Germinal center (tissue), 1 donor: ENCODE measurements at regions not wholly inside any gene's neighbourhood (a gene's known extent, or its start where the extent isn't known, plus 50 kb on each side); places are given as distances from the start of the nearest gene placed in this dataset.
"Not testable (repeated sequence)": the region's sequence is repeated elsewhere in the genome, so short reads cannot be mapped to it uniquely, and the experiment has no call there.

Experiments used
- DNase-seq: peaks from one replicate; pipeline ENCODE4 v3.0.0; 2012; ENCODE audit warnings: mixed read lengths, low spot score

DNA sequence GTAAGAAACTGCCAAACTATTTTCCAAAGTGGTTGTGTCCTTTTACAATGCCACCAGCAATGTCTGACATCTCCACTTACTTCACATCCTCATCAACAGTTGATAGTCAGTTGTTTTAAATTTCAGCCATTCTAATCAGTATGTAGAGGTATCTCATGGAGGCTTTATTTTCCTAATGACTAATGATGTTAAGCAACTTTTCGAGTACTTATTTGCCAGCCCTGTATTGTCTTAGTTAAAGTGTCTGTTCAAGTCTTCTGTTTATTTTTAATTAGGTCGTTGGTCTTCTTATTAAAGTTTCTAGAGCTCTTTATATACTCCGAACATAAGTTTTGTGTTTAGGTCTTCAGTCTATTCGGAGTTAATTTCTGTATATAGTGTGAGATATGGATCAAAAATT, 54.9 kb upstream of the NBPF12 start:
- not testable (repeated sequence) for DNase-seq

DNA sequence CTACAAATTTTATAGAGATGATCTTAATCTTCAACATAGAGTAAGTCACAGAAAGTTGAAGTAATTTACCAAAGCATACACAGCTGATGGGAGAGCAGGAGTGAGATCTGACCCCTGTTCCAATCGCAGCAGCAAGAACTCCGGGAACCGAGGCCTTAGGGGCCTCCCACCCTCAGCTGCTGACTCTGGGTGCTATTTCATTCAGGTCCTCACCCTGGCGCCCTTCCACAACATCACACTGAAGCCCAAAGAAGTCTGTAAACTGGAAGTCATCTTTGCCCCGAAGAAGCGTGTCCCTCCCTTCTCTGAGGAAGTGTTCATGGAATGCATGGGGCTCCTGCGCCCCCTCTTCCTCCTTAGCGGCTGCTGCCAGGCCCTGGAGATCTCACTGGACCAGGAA, 57.0 kb upstream of the NBPF12 start:
- DNase-seq = not testable (repeated sequence)

DNA sequence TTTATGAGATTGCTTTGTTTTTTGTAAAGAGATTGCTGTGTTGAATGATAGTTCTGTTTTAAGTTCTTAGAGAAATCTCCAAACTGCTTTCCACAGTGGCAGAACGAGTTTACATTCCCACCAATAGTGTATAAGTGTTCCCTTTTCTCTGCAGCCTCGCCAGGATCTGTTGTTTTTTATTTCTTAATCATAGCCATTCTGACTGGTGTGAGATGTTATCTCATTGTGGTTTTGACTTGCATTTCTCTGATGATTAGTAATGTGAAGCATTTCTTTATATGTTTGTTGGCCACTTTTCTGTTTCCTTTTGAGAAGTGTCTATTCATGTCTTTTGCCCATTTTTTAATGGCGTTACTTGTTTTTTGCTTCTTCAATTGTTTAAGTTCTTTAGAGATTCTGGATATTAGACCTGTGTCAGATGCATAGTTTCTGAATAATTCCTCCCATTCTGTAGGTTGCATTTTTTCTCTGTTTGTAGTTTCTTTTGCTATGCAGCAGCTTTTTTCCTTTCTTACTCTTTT, 74.3 kb upstream of the NBPF12 start:
- DNase-seq = not testable (repeated sequence)

DNA sequence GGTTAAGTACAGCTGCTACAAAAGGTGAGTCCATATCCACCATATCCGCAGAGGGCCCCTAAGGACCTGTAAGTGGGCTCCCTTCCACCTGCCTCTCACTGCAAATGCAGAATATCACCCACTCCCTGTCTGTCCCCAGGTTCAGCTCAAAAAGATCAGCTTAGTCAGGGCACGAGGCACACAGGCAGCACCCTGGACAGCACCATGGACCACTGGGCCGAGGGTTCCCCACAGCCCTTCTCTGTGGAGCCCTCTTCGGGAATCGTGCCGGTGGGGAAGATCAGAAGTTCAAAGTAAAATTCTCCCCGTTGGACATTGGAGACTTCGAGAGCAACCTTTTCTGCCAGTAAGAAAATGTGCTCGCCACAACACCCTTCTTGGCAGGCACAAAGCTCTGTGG, 85.0 kb upstream of the NBPF12 start:
- not testable (repeated sequence) for DNase-seq

DNA sequence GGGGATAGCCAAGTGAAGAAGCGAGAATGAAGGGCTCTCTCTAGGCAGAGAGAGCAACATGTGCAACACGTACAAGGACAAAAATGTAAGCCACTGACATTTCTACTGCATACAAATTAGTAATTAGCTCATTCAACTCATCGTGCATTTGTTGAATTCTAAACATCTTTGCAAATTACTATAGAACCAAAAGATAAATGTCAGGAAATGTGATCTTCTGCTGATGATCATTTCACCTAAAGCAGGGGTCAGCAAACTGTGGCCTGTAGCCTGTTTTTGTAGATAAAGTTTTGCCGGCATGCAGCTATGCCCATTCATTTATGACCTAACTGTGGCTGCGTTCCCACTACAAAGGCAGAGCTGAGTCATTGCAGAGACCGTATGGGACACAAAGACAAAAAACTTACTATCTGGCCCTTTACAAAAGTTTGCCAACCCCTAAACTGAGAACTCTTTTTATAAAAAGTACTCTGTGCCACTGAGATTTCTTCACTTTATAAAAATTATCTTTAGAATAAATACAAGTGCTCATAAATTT, 87.7 kb upstream of the NBPF12 start:
- DNase-seq = not testable (repeated sequence)

DNA sequence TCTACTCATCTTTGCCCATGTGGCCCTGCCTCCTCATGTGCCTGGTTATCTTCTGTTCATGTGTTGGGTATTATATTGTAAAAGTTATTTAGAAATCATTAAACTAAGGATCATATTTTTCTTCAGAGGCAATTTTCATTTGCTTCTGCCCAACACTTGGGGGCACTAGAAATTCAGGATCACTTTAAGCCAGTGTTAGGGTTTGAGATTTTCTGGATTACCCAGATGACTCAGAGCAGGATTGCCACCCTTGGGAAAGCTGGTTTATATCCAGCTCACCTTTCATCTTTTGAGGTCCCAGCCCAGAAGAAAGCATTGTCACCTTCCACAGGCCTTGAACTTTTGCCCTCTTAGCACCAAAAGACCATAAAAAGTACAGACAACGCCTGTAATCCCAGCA, 99.4 kb upstream of the NBPF12 start:
- not testable (repeated sequence) for DNase-seq

DNA sequence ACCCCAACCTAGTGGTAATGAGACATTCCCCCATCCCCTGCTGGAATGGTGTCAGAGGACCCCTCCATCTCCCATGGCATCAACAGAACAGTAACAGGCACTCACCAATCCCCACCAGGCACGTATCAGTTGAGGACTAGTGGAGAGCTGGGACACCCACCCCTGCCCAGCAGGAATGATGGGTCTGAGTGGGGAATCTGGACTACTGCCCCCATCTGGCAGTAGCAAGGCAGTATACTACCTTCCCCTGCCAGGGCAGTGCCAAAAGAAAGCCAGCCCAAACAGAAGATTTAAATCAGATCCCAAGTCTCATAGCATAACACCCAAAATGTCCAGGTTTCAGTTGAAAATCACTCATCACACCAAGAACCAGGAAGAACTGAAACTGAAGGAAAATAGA, 111.2 kb upstream of the NBPF12 start:
- not testable (repeated sequence) for DNase-seq

DNA sequence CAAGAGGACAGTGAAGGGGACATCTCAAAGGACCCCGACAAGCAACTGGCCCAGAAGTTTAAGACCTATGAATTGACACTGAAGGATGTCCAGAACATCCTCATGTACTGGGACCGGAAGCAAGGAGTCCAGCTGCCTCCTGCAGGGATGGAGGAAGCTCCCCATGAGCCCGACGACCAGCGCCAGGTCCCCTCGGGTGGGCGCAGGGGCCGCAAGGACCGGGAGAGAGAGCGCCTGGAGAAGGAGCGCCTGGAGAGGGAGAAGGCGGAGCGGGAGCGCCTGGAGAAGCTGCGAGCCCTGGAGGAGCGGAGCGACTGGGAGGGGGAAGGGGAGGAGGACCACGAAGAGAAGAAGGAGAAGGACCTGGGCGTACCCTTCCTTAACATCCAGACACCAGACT, 143.9 kb upstream of the NBPF12 start:
- DNase-seq = not testable (repeated sequence)

DNA sequence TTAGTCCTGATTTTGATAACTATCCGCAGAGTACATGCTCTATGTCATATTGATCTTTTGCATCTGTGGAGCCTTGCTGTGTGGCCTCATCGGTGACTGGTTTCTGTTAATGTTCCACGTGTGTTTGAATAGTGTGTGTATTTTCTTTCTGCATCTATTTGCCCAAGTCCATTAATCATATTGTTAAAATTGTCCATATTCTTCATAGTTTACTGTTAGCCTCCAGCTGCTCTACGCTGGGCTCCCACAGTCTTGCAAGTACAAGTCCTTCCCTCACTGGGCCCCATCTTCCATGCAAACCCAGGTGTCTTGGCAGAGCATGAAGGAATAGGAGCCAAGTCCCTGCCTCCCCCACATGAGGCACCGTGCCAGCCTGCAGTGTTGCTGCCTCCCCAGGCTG, 145.4 kb upstream of the NBPF12 start:
- not testable (repeated sequence) for DNase-seq

DNA sequence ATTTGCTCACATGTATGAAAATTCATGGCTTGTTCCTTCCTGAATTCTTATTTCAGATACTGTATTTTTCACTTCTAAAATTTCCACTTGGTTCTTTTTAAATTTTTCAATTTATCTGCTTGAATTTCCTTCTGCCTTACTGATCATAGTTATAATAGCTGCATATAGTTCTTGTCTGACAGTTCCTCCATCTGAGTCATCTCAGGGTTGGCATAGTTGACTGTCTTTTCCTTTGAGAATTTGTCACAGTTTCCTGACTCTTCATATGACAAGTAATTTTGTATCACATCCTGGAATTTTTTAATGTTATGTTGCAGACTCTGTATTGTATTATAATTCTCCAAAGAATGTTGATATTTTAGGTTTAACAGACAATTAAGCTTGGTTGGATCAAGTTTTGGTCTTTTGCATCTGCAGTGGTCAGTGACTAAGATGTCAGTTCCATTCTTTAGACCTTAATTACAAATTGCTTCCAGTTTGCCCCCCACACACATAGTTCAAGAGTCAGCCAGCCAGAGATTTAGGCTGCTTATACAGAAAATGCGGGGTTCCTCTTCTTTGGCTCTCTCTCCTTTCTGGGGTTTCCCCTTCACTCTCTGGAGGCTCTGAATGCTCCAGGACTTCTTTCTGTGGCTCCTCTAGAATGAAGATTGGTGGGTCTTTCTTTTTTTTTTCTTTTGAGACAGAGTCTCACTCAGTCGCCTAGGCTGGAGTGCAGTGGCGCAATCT, 153.7 kb upstream of the NBPF12 start:
- not testable (repeated sequence) for DNase-seq

DNA sequence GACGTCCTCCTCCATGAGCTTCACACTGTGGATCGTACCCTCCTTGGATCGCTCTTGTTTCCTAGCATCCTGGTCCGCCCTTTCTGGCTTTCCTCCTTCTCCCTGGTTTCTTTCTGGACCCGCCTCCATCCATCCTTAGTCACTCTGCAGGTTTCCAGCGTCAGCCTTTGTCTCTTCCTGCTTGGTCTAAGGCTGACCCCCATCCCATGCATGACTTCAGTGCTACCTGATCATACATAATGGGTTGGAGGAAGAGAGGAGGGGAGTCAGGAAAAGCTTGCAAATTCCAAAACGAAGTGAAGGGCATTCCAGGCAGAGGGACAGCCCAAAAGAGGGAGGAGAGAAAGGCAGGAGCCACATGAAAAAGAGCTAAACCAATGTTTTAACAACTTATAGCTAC, 156.9 kb upstream of the NBPF12 start:
- not testable (repeated sequence) for DNase-seq

DNA sequence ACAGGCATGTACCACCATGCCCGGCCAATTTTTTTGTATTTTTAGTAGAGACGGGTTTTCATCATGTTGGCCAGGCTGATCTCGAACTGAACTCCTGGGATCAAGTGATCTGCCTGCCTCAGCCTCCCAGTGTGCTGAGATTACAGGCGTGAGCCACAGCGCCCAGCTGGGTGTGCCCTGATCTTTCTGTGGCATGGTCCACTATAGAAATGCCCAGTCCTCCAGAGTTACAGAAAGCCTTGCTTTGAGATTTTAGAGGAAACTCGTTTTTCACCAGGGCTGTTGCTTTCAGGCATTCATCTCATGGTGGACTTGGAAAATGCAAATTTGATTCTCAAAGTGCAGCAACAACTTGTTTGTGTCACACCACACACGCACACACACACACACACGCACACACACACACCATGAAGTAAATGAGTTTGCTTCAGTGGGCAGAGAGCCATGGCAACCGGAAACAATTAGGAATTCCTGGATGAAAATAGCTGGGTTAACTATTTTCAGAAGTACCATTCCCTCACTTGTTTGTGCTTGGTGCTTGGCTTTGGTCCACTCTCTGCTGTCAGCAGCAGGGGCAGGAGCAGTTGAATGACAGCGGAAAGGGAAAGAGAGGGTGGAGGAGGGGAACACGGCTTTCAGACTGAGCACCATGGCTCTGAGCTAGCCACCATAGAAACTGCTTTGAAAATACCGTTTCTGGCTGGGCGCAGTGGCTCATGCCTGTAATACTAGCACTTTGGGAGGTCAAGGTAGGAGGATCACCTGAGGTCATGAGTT, 160.1 kb upstream of the NBPF12 start:
- not testable (repeated sequence) for DNase-seq

DNA sequence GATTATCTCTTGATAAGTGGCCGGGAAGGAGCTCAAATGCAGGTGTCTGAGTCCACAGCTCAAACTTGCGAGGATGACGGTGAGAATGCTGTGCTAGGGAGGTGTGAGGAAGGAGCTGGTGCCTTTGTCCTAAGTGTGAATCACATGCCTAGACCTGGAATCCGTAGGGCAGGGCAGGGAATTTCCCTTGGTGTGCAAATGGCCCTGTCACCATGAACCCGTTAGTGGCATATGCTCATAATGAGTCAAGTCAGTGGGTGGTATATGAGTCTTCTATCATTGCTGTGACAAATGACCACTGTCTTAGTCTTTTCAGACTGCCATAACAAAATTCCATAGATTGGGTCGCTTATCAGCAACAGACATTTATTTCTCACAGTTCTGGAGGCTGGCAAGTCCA, 163.1 kb upstream of the NBPF12 start:
- DNase-seq = not testable (repeated sequence)

DNA sequence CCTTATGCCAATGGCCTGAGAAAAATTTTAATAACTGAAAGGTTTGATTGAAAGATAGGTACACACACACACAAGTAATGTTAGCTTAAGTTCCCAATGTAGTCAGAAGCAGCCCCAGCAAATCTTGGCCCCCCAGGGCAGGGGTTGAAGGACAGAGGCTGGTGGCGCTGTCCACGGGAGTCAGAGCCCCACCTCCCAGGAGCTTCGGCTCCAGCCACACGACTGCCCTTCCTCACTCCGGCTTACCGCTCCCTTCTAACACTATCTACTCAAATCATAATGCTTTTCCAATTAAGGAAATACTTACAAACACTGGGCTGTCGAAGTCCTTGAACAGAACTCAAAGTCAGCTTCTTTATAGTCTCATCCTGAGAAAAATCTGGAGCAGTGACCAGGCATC, 163.9 kb upstream of the NBPF12 start:
- DNase-seq = not testable (repeated sequence)

DNA sequence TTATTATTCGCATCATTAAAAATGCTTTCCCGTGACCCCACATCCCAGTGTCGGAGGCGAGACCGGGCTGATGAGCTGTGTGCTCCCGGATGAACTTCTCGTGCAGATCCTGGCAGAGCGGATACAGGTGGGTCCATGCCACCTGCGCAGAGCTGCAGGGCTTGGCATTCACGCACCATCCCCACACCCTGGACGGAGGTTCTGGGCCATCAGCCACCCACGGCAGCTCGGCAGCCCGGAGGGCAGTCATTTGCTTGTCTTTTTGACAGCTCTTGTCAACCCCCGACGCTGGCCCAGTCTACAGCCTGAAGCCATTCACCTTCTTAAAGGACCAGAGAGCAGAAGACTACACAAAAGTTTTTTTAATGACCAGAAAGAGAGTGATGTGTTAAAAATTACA, 166.7 kb upstream of the NBPF12 start:
- not testable (repeated sequence) for DNase-seq

DNA sequence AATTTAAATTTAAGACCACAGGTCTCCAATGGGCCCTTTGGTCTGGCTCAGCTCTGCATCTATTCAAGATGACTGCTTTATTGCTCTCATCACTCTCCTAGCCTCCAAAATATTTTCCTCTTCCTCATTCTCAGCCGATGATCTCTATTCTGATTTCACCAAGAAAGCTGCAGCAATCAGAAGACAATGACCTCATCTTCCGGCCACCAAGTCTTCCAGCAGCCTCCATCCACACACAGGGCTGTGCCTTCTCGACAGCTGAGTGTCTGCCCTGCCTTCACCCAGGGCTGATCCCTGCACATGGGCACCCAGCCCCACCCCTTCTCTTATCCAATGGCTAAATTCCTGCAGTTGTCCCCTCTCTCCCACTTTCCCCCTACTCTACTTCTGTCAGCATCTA, 167.1 kb upstream of the NBPF12 start:
- not testable (repeated sequence) for DNase-seq

DNA sequence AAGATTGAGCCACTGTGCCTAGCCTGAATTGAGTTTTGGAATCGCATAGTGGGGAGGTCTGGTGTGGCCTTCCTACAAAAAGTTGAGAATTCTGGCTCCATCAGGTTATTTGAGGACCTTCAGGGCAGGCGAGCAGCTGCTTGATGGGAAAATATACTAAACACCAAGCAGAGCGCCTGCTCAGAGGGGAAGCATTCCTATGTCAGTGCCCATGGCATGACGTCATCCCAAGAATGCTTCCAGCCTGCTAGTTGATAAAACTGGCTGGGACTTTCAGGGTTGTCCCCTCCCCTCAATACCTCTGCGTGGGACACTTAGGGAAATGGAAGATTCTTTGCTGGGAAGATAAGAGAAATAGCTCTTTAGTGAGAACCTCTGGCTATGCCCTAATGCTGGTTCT, 174.9 kb upstream of the NBPF12 start:
- DNase-seq = not testable (repeated sequence)

DNA sequence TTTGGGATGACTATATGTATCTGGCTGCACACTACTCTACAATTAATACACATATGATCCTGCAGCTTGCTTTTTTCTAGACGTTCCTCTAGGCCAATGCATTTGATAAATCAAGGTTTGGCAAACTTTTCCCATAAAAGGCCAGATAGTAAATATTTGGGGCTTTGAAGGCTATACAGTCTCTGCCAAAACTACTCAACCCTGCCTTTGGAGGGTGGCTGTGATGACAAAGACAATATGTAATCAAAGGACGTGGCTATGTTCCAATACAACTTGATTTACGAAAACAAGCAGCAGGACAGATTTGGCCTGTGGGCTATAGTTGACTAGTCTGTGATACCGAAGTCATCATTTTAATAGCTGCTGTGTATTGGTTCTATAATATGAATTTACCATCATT, 181.3 kb upstream of the NBPF12 start:
- not testable (repeated sequence) for DNase-seq

DNA sequence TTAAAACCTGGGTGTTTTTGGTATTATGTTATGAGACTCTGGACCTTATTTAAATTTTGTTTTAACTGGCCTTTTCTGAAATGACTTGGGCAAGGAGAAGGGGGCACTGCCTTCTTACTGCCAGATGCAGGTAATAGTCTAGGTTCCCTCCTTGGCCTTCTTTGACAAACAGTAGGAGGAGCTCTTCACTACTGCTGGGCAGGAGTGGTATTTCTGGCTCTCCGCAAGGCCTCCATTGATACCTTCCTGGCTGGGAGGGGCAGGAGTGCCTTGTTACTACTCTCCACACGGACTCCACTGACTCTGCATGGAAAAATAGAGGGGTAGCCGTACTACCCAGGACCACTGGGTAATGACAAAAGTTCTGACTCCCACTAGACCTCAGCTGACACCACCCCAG, 189.4 kb upstream of the NBPF12 start:
- not testable (repeated sequence) for DNase-seq

DNA sequence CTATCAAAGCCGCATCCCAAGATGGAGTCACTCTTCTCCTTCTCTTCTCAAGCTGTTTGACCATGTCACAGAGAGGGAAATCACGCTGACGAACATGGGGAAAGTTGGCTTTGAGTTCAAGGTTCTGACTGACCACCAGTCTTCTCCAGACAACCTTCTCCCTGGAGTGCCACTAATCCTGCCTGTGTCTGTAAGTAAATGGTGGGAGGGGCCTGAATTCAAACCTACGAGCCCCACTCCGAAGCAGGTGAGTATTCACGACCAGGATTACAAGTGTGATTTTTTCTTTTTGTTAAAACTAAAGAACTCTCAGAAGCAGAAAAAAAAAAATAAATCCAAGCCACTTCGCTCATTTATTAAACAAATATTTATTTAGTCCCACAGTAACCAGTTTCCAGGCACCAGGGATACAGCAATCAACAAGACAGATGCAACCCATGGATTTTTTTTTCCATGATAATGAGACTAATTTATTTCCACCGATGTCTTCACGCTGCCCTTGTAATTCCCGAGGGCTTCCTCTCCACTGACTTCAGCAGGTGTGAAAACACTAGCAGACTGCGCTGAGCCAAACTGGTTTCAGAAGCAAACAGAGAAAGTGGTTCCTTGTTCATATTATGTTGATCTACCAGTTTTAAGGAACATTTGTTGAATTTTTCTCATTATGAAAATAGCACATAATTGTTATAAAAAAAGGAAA, 206.0 kb upstream of the NBPF12 start:
- DNase-seq = not testable (repeated sequence)

DNA sequence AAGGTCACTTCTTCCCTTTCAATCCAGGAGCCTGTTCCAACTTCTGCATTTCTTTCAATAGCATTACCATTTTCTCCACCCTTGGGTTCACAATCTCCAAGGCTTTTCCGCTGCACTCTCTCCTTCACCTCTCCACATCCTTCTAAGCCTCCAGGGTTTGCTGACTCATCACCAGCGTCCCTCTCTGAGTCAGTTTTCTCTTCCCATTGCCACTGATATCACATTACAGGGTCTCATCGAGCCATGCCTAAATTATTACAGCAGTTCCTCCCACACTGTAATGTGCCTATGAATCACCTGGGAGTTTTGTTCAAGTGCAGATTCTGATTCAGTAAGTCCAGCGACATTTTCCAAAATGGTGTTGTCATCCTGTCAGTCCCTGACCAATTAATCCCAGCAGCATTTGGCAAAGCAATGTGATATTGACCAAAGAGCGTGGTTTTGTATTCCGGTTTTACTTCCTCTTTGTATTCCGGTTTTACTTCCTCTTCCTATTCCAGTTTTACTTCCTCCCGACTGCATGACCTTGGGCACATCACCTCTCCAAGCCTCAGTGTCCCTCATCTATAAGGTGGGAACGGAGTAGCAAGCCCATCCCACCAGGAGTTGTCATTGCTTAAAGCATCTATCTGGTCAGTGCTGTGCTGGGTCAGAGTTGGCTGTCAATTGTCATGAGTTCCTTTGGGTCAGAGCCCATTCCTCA, 208.3 kb upstream of the NBPF12 start:
- DNase-seq = not testable (repeated sequence)

DNA sequence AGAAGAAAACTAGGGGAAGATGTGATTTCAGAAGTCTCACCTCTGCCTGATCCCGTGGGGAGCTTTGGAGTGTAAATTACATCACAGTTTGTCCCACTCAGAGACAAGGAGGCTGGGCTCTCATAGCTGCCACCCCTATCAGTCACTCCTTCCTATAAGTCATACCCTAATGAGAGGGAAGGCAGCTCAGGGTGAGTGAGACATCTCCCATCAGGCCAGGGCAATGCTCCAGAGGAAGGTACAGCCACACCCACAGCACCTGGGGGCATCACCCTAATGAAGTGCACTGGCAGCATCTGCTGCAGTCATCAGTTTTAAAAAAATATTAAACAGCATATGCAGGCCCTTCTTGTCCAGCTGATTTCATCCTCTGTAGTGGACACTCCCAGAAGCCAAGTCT, 223.1 kb upstream of the NBPF12 start:
- not testable (repeated sequence) for DNase-seq
